Loucy (cell line): ENCODE measurements at regions not wholly inside any gene's neighbourhood (a gene's known extent, or its start where the extent isn't known, plus 50 kb on each side); places are given as distances from the start of the nearest gene placed in this dataset.
A peak's percentile ranks its signal among the peaks of the same experiment; 100 is the strongest.

Experiments used
- H2AFZ ChIP-seq: fragments of 200-600 bp; sonication (generic); 2 replicates; pipeline ENCODE4 v1.6.0; 2016; ENCODE audit warnings: antibody characterized with exemption, mild to moderate bottlenecking, low read length, moderate library complexity
- H3F3A ChIP-seq: fragments of 200-600 bp; 2 replicates; pipeline ENCODE4 v1.6.0; 2016; ENCODE audit warnings: antibody characterized with exemption, low read depth, mild to moderate bottlenecking
- H3K27me3 ChIP-seq: fragments of 200-600 bp; sonication (generic); 2 replicates; pipeline ENCODE4 v1.6.1; 2014; ENCODE audit warnings: low read length, mild to moderate bottlenecking; ENCODE audit not compliant: insufficient read depth, poor library complexity, severe bottlenecking
- H3K36me3 ChIP-seq: fragments of 200-600 bp; sonication (generic); 2 replicates; pipeline ENCODE4 v1.6.1; 2016; ENCODE audit warnings: low read length; ENCODE audit not compliant: insufficient read depth
- H3K4me1 ChIP-seq: fragments of 200-600 bp; sonication (generic); 2 replicates; pipeline ENCODE4 v1.5.1; 2014; ENCODE audit warnings: low read length, mild to moderate bottlenecking; ENCODE audit not compliant: insufficient read depth, poor library complexity, severe bottlenecking
- H3K4me2 ChIP-seq: fragments of 200-600 bp; sonication (generic); 2 replicates; pipeline ENCODE4 v1.6.0; 2014; ENCODE audit warnings: antibody characterized with exemption, low read length, low read depth, mild to moderate bottlenecking; ENCODE audit not compliant: poor library complexity, severe bottlenecking
- H3K4me3 ChIP-seq: fragments of 200-600 bp; sonication (generic); 2 replicates; pipeline ENCODE4 v1.5.1; 2014; ENCODE audit warnings: low read length, mild to moderate bottlenecking, mixed read lengths; ENCODE audit not compliant: poor library complexity, severe bottlenecking
- H3K79me2 ChIP-seq: fragments of 200-600 bp; sonication (generic); 2 replicates; pipeline ENCODE4 v1.6.1; 2014; ENCODE audit warnings: low read length; ENCODE audit not compliant: insufficient read depth
- H3K9ac ChIP-seq: fragments of 200-600 bp; sonication (generic); 2 replicates; pipeline ENCODE4 v1.6.0; 2014; ENCODE audit warnings: mild to moderate bottlenecking, low read depth, low read length, moderate library complexity; ENCODE audit not compliant: poor library complexity, severe bottlenecking
- H3K9me2 ChIP-seq: fragments of 200-600 bp; sonication (generic); replicated peaks from 2 replicates; pipeline ENCODE4 v1.6.1; 2016; ENCODE audit warnings: low read depth, low read length, mixed read lengths
- H3K9me3 ChIP-seq: fragments of 200-600 bp; sonication (generic); 2 replicates; pipeline ENCODE4 v1.6.1; 2014; ENCODE audit warnings: mild to moderate bottlenecking, antibody characterized with exemption, low read length, low read depth; ENCODE audit not compliant: insufficient read depth
- H4K20me1 ChIP-seq: fragments of 200-600 bp; sonication (generic); 2 replicates; pipeline ENCODE4 v1.6.0; 2014; ENCODE audit warnings: antibody characterized with exemption, low read length, mild to moderate bottlenecking; ENCODE audit not compliant: insufficient read depth, poor library complexity, severe bottlenecking
- EZH2phosphoT487 ChIP-seq: fragments of 200-600 bp; IDR thresholded peaks from 2 replicates; pipeline ENCODE4 v1.6.1; 2018; ENCODE audit warnings: antibody characterized with exemption, mild to moderate bottlenecking, moderate library complexity, borderline replicate concordance
- TF ChIP-seq, protein P1 (sequence below): fragments of 200-600 bp; sonication (generic); conservative IDR thresholded peaks from 2 replicates; pipeline ENCODE4 v1.5.1; 2014; ENCODE audit warnings: mild to moderate bottlenecking, antibody characterized with exemption, low read length

DNA sequence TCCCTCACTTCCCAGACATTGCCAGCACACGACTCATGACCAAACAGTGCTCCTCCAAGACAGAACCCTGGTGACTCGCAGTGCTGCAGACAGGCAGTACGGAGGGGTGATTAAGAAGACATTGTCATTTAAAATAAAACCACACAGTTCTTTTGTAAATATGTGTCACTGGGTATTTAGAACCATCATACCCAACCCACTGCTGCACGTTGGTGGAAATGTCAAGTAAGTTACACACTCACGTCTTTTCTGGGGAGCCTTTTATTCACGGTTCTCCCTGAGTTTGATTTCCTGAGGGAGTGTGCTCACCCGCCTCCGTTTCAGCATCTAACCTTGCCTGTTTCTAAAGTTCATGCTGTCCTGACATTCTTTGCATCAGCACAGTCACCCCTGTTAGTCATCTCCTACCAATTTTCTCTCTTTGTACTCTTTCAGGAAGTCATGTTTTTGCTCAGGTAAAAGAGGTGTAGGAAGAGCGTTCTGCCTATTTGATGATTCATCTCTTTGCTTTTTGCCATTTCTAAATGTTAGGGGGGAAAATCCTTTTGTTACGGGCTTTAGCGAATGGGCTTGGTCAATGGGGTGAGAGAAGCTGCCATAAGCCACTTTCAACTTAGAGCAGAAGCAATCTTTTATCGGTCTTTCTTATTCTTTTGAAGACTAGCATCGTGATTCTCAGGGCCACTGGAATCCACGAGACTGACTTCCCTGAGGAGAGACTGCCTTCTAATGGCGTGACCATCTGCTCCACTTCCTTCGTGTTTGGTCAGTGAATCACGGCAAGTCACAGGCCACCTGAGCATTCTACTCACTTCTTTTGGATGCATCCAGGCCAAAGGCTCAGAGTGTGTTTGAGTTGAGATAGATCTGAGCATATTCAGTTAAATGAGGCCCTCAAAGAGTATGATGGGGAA is 512.8 kb upstream of the JARID2 start:
- Histone ChIP-seq H3F3A (no peaks in the 10 kb centered on the region), H3K4me1 (peaks cover 45% of the 10 kb centered on the region)

DNA sequence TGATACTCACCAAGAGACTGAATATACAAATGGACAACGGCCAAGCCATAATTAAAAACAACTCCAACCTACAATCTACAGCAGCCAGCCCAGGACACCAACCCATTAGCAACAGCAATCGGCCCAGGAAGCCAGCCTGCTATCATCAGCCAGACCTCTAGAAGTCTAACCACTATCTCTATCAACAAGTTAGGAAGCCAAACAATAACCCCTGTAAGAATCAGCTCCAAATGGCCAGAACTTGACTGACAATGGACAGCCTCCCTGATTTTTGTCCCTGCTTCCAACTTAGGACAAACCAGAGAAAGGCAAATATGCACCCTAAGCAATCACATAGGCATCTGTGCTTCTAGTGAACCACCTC is 511.8 kb upstream of the JARID2 start:
- Histone ChIP-seq H3F3A (no peaks in the 10 kb centered on the region), H3K79me2 (no peaks in the 10 kb centered on the region), H3K9me3 (no peaks in the 10 kb centered on the region), H2AFZ (no peak overlapping the region), H3K4me2 (no peak overlapping the region), H3K27me3 (no peaks in the 10 kb centered on the region), H3K36me3 (no peaks in the 10 kb centered on the region), H4K20me1 (no peaks in the 10 kb centered on the region), H3K9me2 (no peaks in the 10 kb centered on the region), H3K9ac (no peak overlapping the region), H3K4me1 (peaks cover 49% of the 10 kb centered on the region), H3K4me3 (no peak overlapping the region)
- no peak for TF ChIP-seq EZH2phosphoT487
- TF ChIP-seq, protein P1, sequence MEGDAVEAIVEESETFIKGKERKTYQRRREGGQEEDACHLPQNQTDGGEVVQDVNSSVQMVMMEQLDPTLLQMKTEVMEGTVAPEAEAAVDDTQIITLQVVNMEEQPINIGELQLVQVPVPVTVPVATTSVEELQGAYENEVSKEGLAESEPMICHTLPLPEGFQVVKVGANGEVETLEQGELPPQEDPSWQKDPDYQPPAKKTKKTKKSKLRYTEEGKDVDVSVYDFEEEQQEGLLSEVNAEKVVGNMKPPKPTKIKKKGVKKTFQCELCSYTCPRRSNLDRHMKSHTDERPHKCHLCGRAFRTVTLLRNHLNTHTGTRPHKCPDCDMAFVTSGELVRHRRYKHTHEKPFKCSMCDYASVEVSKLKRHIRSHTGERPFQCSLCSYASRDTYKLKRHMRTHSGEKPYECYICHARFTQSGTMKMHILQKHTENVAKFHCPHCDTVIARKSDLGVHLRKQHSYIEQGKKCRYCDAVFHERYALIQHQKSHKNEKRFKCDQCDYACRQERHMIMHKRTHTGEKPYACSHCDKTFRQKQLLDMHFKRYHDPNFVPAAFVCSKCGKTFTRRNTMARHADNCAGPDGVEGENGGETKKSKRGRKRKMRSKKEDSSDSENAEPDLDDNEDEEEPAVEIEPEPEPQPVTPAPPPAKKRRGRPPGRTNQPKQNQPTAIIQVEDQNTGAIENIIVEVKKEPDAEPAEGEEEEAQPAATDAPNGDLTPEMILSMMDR, result no peak

More for the DNA sequence above, 512.8 kb upstream of the JARID2 start:
- Histone ChIP-seq H3K4me3 (no peak overlapping the region), H3K79me2 (no peaks in the 10 kb centered on the region), H3K9ac (no peak overlapping the region), H3K4me2 (no peak overlapping the region), H3K36me3 (no peaks in the 10 kb centered on the region), H3K9me3 (no peaks in the 10 kb centered on the region), H3K9me2 (no peaks in the 10 kb centered on the region), H4K20me1 (no peaks in the 10 kb centered on the region), H3K27me3 (no peaks in the 10 kb centered on the region), H2AFZ (no peak overlapping the region)
- TF ChIP-seq, protein P1, result no peak
- TF ChIP-seq EZH2phosphoT487, result no peak

DNA sequence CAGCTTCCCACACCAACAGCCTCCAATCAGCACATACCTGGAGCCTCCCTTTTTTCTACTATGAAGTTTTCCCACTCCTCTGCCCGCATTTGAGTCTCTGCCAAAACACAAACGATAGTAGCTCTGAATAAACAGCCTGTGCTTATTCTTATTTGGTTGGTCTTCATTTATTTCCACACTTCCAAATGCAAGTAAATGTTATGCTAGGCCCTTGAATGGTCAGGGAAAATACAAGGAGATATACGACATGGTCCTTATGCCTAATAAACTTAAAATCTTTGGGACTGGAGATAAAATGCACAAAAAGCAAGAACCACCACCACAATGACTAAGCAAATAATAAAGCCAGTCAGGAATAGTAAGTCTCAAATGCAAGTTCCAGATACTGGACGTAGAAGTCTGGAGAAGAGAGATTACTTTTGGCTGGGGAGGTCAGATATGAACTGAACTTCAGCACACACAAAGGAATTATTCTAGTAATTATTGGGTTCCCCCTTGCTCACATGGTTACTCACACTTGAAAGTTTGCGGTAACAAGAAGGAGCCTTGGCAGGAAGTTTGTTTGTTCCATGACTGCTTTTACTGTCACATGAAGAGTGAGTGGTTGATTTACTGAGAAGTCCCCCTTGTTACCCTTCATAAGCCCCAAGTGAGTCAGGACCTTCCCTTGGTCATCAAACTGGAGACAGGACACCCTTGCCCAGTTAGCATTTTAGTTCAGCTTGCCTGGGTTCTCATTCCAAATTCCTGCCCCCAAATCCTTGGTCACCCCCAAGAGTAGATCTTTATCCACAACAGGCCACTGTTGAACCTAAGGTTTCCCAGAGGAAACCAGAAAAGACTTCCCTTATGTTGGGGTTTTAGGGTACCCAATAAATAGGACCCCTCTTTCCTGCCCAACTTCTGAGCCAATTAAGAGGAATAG is 511.2 kb upstream of the JARID2 start:
- no peaks in the 10 kb centered on the region for H3K9me3 ChIP-seq
- H3K79me2 ChIP-seq, result no peaks in the 10 kb centered on the region
- H3K9me2 ChIP-seq, result no peaks in the 10 kb centered on the region
- H3K4me3 ChIP-seq, result no peak overlapping the region
- no peaks in the 10 kb centered on the region for H3K27me3 ChIP-seq
- TF ChIP-seq EZH2phosphoT487, result no peak
- TF ChIP-seq, protein P1, result no peak
- H4K20me1 ChIP-seq, result no peaks in the 10 kb centered on the region
- no peaks in the 10 kb centered on the region for H3F3A ChIP-seq
- no peak overlapping the region for H2AFZ ChIP-seq
- H3K9ac ChIP-seq, result no peak overlapping the region
- peaks cover 46% of the 10 kb centered on the region for H3K4me1 ChIP-seq
- H3K4me2 ChIP-seq, result peak overlapping the region; percentile 9
- H3K36me3 ChIP-seq, result no peaks in the 10 kb centered on the region
